Fibroblast of lung (primary cell): ENCODE measurements at regions not wholly inside any gene's neighbourhood (a gene's known extent, or its start where the extent isn't known, plus 50 kb on each side); places are given as distances from the start of the nearest gene placed in this dataset.

Source experiments
- EZH2 ChIP-seq: IDR thresholded peaks from 2 replicates; pipeline ENCODE4 v1.5.1; 2012; ENCODE audit warnings: low read length, control low read depth, mild to moderate bottlenecking; ENCODE audit errors: missing control alignments
- TF ChIP-seq, protein P1 (sequence below), 2 donors: IDR thresholded peaks in 1 of 2; conservative IDR thresholded peaks in 1 of 2; 1 replicate in 1 of 2; 2 replicates in 1 of 2; pipeline ENCODE4 v1.5.1; 2011 to 2012; ENCODE audit warnings: low read length in 2 of 2, control low read depth in 1 of 2, inconsistent platforms in 1 of 2, low read depth in 1 of 2, mild to moderate bottlenecking in 1 of 2

DNA sequence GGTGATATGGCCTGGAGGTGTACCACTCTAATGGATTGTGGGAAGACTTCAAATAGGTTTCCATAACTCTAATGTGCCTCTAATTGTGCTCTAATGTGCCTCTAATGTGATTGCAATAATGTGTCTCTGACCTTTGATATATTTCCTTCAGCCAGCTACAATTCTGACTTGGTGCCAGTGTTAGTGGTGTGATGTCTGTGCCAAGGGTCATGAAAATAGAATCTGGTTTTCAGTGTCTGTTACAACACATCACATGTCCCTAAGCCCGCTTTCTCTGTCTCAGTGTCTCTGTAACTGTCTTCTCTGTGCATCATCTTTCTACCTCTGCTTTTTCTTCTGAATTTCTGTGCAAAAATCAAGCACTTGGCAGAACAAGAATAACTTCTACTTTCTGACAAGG lies 77.2 kb upstream of the ECI2 start:
- TF ChIP-seq, protein P1, sequence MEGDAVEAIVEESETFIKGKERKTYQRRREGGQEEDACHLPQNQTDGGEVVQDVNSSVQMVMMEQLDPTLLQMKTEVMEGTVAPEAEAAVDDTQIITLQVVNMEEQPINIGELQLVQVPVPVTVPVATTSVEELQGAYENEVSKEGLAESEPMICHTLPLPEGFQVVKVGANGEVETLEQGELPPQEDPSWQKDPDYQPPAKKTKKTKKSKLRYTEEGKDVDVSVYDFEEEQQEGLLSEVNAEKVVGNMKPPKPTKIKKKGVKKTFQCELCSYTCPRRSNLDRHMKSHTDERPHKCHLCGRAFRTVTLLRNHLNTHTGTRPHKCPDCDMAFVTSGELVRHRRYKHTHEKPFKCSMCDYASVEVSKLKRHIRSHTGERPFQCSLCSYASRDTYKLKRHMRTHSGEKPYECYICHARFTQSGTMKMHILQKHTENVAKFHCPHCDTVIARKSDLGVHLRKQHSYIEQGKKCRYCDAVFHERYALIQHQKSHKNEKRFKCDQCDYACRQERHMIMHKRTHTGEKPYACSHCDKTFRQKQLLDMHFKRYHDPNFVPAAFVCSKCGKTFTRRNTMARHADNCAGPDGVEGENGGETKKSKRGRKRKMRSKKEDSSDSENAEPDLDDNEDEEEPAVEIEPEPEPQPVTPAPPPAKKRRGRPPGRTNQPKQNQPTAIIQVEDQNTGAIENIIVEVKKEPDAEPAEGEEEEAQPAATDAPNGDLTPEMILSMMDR (conservative IDR thresholded peaks at IDR 0.05 in 1 of 2, IDR thresholded peaks at IDR 0.05 in 1 of 2; ENCODE audit: low read depth in 1 of 2, low read length in 2 of 2): no peak
- TF ChIP-seq EZH2: no peak
